IMR-90 (cell line): ENCODE measurements at regions not wholly inside any gene's neighbourhood (a gene's known extent, or its start where the extent isn't known, plus 50 kb on each side); places are given as distances from the start of the nearest gene placed in this dataset.

Source experiments
- BHLHE40 ChIP-seq: fragments of 150-350 bp; IDR thresholded peaks from 2 replicates; pipeline ENCODE4 v1.6.1; 2016; ENCODE audit warnings: mild to moderate bottlenecking, low read depth, low read length
- CHD1 ChIP-seq: IDR thresholded peaks from 2 replicates; pipeline ENCODE4 v1.6.1; 2012; ENCODE audit warnings: low read depth, low read length, improper control_type of control experiment
- FOS ChIP-seq: fragments of 150-350 bp; IDR thresholded peaks from 2 replicates; pipeline ENCODE4 v1.6.1; 2016; ENCODE audit warnings: low read depth, low read length
- POLR2A ChIP-seq: IDR thresholded peaks from 2 replicates; pipeline ENCODE4 v1.6.1; 2012; ENCODE audit warnings: mild to moderate bottlenecking, low read depth, low read length
- RFX5 ChIP-seq: IDR thresholded peaks from 2 replicates; pipeline ENCODE4 v1.8.0; 2012; ENCODE audit warnings: low read depth, mild to moderate bottlenecking, low read length, moderate library complexity
- SMC3 ChIP-seq: fragments of 150-350 bp; IDR thresholded peaks from 2 replicates; pipeline ENCODE4 v1.6.1; 2016; ENCODE audit warnings: low read depth, mild to moderate bottlenecking, antibody characterized with exemption, low read length, moderate library complexity
- TF ChIP-seq, protein P1 (sequence below): conservative IDR thresholded peaks from 2 replicates; pipeline ENCODE4 v1.5.1; 2012; ENCODE audit warnings: mild to moderate bottlenecking, low read depth, low read length, improper control_type of control experiment
- TF ChIP-seq, protein P2 (sequence below): fragments of 150-350 bp; IDR thresholded peaks from 2 replicates; pipeline ENCODE4 v1.6.1; 2017; ENCODE audit warnings: mild to moderate bottlenecking, antibody characterized with exemption, low read length, low read depth

- TF ChIP-seq, protein P1, sequence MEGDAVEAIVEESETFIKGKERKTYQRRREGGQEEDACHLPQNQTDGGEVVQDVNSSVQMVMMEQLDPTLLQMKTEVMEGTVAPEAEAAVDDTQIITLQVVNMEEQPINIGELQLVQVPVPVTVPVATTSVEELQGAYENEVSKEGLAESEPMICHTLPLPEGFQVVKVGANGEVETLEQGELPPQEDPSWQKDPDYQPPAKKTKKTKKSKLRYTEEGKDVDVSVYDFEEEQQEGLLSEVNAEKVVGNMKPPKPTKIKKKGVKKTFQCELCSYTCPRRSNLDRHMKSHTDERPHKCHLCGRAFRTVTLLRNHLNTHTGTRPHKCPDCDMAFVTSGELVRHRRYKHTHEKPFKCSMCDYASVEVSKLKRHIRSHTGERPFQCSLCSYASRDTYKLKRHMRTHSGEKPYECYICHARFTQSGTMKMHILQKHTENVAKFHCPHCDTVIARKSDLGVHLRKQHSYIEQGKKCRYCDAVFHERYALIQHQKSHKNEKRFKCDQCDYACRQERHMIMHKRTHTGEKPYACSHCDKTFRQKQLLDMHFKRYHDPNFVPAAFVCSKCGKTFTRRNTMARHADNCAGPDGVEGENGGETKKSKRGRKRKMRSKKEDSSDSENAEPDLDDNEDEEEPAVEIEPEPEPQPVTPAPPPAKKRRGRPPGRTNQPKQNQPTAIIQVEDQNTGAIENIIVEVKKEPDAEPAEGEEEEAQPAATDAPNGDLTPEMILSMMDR: no peak
- TF ChIP-seq SMC3 (no peak), POLR2A (no peak), BHLHE40 (no peak), FOS (no peak), RFX5 (no peak), CHD1 (no peak)
- TF ChIP-seq, protein P2, sequence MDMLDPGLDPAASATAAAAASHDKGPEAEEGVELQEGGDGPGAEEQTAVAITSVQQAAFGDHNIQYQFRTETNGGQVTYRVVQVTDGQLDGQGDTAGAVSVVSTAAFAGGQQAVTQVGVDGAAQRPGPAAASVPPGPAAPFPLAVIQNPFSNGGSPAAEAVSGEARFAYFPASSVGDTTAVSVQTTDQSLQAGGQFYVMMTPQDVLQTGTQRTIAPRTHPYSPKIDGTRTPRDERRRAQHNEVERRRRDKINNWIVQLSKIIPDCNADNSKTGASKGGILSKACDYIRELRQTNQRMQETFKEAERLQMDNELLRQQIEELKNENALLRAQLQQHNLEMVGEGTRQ: no peak
Measured at GRCh38 chr18:64712035-64712434, 563.1 kb upstream of the LINC00305 start.
